Fibroblast of skin of back (primary cell): ENCODE measurements at regions not wholly inside any gene's neighbourhood (a gene's known extent, or its start where the extent isn't known, plus 50 kb on each side); places are given as distances from the start of the nearest gene placed in this dataset.

Source experiments
- DNase-seq: peaks from one replicate; pipeline ENCODE4 v3.0.0-alpha.2; 2013

DNA sequence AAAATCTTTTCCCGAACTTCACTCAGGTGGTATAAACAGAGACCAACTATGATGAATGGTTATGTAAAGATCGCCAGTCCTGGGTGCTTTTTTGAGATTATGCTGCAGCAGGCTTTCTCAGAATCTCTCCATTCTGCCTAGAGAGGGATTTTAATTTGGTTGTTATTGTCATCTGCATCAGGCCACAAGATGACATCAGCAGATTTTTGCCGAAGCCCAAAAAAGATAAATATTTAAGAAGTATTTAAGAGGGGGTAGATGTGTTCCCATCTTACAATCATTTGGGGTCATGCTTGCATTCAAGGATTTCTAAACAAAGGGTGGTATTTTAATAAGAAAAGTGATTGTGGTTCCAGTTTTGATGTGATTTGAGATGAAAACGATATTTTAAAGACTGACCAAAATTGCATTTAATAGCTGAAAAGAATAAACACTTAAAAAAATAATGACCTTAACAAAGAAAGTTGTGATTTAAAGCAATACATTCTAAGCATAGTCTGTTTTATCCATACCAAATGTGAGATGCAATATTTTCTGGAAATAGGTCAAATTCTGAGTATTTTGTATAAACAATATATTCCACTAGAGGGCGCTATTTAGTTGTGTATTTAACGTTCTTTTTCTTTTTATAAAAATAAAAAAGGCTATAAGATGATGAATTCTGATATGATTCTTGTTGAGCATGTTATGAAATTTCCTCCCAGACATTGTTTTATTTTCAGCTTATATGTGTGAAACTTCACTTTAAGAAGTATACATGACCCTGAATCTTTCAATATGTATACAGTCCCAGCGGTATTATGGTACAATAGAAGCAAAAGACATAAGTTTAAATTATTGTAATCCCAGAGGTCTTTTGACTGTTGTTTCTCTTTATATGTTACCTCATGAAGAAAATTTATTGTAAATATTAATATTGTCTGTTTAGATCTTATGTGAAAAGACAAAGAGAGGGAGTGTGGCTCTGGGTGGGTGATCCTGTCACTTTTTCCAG is 51.0 kb upstream of the ZFP64 start:
- DNase-seq = peak; percentile 22
